BLaER1 treated with 17β-estradiol and CSF1 and Interleukin-3, amounts not matched to agents 10 nM and 100 nM (cell line): ENCODE measurements at regions not wholly inside any gene's neighbourhood (a gene's known extent, or its start where the extent isn't known, plus 50 kb on each side); places are given as distances from the start of the nearest gene placed in this dataset.

ENCODE experiments used
- H3K27ac ChIP-seq, 11 experiments: shearing (Covaris generic); formaldehyde crosslinking; 2 replicates each; pipeline ENCODE4 v1.8.1; 2022
- H3K27me3 ChIP-seq, 11 experiments: shearing (Covaris generic); formaldehyde crosslinking; 2 replicates each; pipeline ENCODE4 v1.8.1; 2022
- H3K36me3 ChIP-seq, 11 experiments: shearing (Covaris generic); formaldehyde crosslinking; 2 replicates each; pipeline ENCODE4 v1.8.1; 2022
- H3K4me1 ChIP-seq, 10 experiments: shearing (Covaris generic); formaldehyde crosslinking; 2 replicates each; pipeline ENCODE4 v1.8.1; 2022
- H3K4me2 ChIP-seq, 11 experiments: shearing (Covaris generic); formaldehyde crosslinking; 2 replicates each; pipeline ENCODE4 v1.8.1; 2022
- H3K4me3 ChIP-seq, 10 experiments: shearing (Covaris generic); formaldehyde crosslinking; 2 replicates each; pipeline ENCODE4 v1.8.1; 2022
- H3K9ac ChIP-seq, 11 experiments: shearing (Covaris generic); formaldehyde crosslinking; 2 replicates each; pipeline ENCODE4 v1.8.1; 2022
- H3K9me3 ChIP-seq, 11 experiments: shearing (Covaris generic); formaldehyde crosslinking; replicated peaks in 1 of 11; 2 replicates each; pipeline ENCODE4 v1.8.1; 2022
- H4K20me1 ChIP-seq, 11 experiments: shearing (Covaris generic); formaldehyde crosslinking; 2 replicates each; pipeline ENCODE4 v1.8.1; 2022
- Cebpa-rat ChIP-seq, 11 experiments: shearing (Covaris generic); IDR thresholded peaks; 2 replicates each; pipeline ENCODE4 v1.8.1; 2022

DNA sequence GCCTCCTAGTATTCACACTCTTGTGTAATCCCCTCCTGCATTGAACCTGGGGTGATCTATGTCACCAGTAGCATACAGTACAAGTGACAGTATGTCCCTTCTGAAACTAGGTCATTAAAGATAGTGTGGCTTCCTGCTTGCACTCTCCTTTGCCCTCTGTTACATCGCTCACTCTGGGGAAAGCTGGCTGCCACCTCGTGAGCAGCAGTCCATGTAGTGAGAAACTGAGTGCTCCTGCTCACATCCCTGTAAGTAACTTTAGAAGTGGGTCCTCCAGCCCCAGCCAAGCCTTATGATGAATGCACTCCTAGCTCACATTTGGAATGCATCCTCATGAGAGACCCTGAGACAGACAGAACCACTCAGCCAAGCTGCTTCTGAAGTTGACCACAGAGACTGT lies 89.8 kb upstream of the TNIP3 start:
- peaks cover 0 to 46% (median 18%) of the 10 kb centered on the region in 10 experiments; a peak in 16 of 20 replicates for H3K4me1 ChIP-seq
- H4K20me1 ChIP-seq = no peaks in the 10 kb centered on the region
- no peak overlapping the region for H3K27ac ChIP-seq
- no peaks in the 10 kb centered on the region for H3K36me3 ChIP-seq
- no peak overlapping the region for H3K4me3 ChIP-seq
- TF ChIP-seq Cebpa-rat (IDR thresholded peaks at IDR 0.05) = no peak
- peaks cover 0 to 11% (median 0%) of the 10 kb centered on the region in 11 experiments; a peak in 3 of 22 replicates for H3K9me3 ChIP-seq
- H3K27me3 ChIP-seq = no peaks in the 10 kb centered on the region
- no peak overlapping the region for H3K9ac ChIP-seq
- no peak overlapping the region for H3K4me2 ChIP-seq

DNA sequence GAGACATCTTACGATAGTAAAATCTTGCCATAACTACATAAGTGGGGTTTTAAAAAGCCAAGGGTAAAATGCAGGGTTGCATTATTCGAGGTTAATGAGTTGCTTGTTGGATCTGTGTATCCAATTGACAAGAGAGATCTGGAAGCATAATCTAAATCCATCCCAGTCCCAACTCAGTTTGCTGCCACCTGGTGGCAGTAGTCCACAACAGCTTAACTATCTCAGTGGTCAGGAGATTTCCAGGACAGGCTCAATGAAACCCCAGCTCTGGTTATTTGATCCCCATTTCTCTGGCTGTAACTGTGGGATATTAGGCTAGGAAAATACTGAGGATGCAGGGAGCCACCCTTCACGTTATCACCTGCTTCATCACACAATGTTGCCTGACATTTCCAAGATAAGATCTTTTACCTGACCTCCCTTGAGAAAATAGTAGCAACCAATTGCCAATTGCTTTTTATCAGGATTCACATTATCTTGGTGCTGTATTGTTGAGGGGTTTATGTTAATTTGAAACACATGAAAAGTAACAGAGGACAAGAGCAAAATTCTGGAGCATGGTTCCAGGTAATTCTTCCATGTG lies 88.2 kb upstream of the TNIP3 start:
- Histone ChIP-seq H4K20me1 (no peaks in the 10 kb centered on the region), H3K4me2 (no peak overlapping the region), H3K4me1 (peaks cover 9 to 37% (median 21%) of the 10 kb centered on the region in 10 experiments; a peak in 18 of 20 replicates), H3K9me3 (peaks cover 0 to 5% (median 0%) of the 10 kb centered on the region in 11 experiments; a peak in 2 of 22 replicates), H3K4me3 (no peak overlapping the region), H3K36me3 (no peaks in the 10 kb centered on the region), H3K27me3 (no peaks in the 10 kb centered on the region), H3K9ac (no peak overlapping the region), H3K27ac (no peak overlapping the region)
- no peak for TF ChIP-seq Cebpa-rat (IDR thresholded peaks at IDR 0.05)

DNA sequence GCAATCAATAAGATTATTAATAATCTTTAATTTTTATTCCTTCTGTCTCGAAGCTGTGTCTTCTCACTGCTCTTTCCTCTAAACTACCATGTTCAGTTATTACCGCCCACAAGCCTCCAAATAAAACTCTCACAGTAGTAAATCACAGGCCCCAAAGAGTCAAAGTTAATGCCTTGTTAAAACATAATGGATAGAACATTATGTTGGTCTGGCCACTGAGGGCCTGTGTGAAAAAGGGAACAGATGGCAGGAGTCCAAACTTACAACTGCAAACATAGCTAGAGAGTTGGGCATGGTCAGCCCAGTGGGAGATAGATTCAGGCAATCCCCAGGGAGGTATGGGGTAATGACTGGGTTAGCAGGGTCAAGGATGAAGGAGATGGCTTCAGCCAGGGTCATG lies 84.6 kb upstream of the TNIP3 start:
- no peak overlapping the region for H3K9ac ChIP-seq
- H3K4me2 ChIP-seq = peak overlapping the region in 5 of 11 experiments; percentile 28 to 45 (median 37); a peak in 8 of 22 replicates
- no peaks in the 10 kb centered on the region for H3K27me3 ChIP-seq
- no peak overlapping the region for H3K27ac ChIP-seq
- peaks cover 0 to 14% (median 6%) of the 10 kb centered on the region in 10 experiments; a peak in 9 of 20 replicates for H3K4me1 ChIP-seq
- H3K9me3 ChIP-seq = no peaks in the 10 kb centered on the region
- H3K4me3 ChIP-seq = no peak overlapping the region
- no peak for TF ChIP-seq Cebpa-rat (IDR thresholded peaks at IDR 0.05)
- no peaks in the 10 kb centered on the region for H4K20me1 ChIP-seq
- H3K36me3 ChIP-seq = no peaks in the 10 kb centered on the region

DNA sequence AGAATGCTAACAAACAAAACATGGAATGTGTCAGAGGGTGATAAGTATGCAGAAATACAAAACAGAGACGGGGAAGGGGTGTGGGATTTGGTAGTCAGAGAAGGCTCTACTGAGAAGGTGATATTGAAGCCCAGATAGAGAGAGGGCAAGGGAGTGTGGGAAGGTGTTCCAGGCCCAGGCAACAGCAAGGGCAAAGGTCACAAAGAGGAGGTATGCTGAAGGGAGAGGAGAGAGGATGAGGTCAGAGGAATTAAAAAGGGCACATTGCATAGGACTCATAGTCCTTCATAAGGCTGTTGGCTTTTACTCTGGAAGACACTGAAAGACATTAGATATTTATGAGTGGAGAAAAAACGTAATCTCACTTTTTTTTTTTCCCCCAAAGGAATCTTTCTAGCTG lies 82.6 kb upstream of the TNIP3 start:
- no peaks in the 10 kb centered on the region for H3K27me3 ChIP-seq
- no peak overlapping the region for H3K27ac ChIP-seq
- no peak overlapping the region for H3K9ac ChIP-seq
- no peak overlapping the region for H3K4me3 ChIP-seq
- H3K4me2 ChIP-seq = no peak overlapping the region
- no peaks in the 10 kb centered on the region for H3K9me3 ChIP-seq
- TF ChIP-seq Cebpa-rat (IDR thresholded peaks at IDR 0.05) = no peak
- H3K4me1 ChIP-seq = peaks cover 0 to 14% (median 6%) of the 10 kb centered on the region in 10 experiments; a peak in 7 of 20 replicates
- no peaks in the 10 kb centered on the region for H4K20me1 ChIP-seq
- H3K36me3 ChIP-seq = no peaks in the 10 kb centered on the region

DNA sequence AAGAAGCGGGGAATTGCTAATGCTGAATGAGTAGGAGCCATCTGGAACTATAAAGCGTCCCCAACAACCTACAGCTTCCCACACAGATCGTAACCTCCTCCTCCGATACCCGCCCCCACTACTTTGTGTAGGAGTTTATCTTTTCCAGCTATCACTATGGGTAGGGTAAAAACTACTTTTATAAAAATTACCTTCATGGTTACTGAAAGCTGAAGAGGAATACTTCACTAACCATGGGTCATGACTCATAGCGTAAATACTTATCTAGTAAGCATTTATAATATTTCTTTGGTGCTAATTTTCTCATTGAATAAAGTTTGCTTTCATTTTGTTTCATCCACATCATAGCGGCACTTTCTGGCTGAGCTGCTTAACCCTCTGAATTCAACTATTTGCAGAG lies 79.4 kb upstream of the TNIP3 start:
- peaks cover 0 to 8% (median 3%) of the 10 kb centered on the region in 10 experiments; a peak in 7 of 20 replicates for H3K4me1 ChIP-seq
- no peak overlapping the region for H3K4me2 ChIP-seq
- no peak overlapping the region for H3K9ac ChIP-seq
- peaks cover 0 to 2% (median under 1%) of the 10 kb centered on the region in 11 experiments; a peak in 6 of 22 replicates for H3K9me3 ChIP-seq
- no peaks in the 10 kb centered on the region for H3K36me3 ChIP-seq
- H3K27me3 ChIP-seq = no peaks in the 10 kb centered on the region
- no peak for TF ChIP-seq Cebpa-rat (IDR thresholded peaks at IDR 0.05)
- no peak overlapping the region for H3K27ac ChIP-seq
- H4K20me1 ChIP-seq = no peaks in the 10 kb centered on the region
- H3K4me3 ChIP-seq = no peak overlapping the region

DNA sequence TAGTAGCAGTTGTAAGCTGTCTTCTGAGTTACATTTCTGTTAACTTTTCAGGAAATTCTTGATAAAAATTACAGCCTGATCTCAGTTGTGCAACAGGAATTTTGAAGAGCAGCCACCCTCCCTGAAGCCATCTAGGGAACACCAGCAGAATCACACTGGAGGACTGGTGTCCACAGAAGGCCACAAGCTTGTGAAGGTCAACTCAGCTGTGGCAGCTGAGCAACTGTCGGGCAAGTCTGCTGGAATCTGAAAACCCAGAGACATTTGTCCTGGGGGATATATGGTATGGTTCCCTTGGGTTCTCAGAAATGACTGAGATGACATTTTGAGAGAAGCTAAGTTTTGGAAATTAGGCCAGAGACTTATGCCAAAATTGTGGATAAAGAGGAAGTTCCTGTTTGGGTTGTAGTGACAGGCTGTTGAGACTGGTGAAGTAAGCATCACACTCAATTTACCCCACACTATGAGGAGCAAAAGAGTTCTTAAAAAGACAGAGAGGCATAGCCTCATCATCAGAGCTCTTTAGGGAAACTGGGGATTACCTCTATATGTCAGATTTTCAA lies 78.1 kb upstream of the TNIP3 start:
- H4K20me1 ChIP-seq = no peaks in the 10 kb centered on the region
- no peaks in the 10 kb centered on the region for H3K27me3 ChIP-seq
- no peaks in the 10 kb centered on the region for H3K36me3 ChIP-seq
- H3K4me3 ChIP-seq = no peak overlapping the region
- TF ChIP-seq Cebpa-rat (IDR thresholded peaks at IDR 0.05) = no peak
- H3K4me1 ChIP-seq = no peaks in the 10 kb centered on the region; a peak in 1 of 20 replicates
- no peak overlapping the region for H3K9ac ChIP-seq
- no peak overlapping the region for H3K4me2 ChIP-seq
- no peak overlapping the region for H3K27ac ChIP-seq
- peaks cover 0 to 10% (median 4%) of the 10 kb centered on the region in 11 experiments; a peak in 6 of 22 replicates for H3K9me3 ChIP-seq

DNA sequence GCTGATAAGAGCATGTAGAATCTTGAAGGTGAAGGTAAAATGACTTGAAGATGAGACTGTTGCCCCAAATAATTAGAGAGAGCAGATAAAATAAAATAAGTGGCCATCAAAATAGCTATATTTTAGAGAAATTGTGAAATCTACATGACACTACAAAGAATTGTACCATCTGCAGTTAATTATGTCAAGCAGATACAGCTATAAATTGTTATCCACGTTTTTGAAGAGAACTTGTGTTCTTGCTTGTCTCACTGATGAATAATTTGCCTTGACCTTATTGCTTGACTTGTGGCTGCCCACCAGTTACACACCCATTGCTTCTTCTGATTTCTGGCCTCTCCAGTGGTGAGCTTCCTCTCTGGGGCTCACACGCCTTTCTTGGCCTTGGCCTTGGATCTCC lies 75.8 kb upstream of the TNIP3 start:
- Histone ChIP-seq H3K9me3 (peaks cover 0 to 10% (median 4%) of the 10 kb centered on the region in 11 experiments; a peak in 6 of 22 replicates), H4K20me1 (no peaks in the 10 kb centered on the region), H3K9ac (no peak overlapping the region), H3K36me3 (no peaks in the 10 kb centered on the region), H3K4me2 (no peak overlapping the region), H3K27me3 (no peaks in the 10 kb centered on the region), H3K4me3 (no peak overlapping the region), H3K4me1 (peaks cover 0 to 15% (median 9%) of the 10 kb centered on the region in 10 experiments; a peak in 10 of 20 replicates), H3K27ac (no peak overlapping the region)
- no peak for TF ChIP-seq Cebpa-rat (IDR thresholded peaks at IDR 0.05)

DNA sequence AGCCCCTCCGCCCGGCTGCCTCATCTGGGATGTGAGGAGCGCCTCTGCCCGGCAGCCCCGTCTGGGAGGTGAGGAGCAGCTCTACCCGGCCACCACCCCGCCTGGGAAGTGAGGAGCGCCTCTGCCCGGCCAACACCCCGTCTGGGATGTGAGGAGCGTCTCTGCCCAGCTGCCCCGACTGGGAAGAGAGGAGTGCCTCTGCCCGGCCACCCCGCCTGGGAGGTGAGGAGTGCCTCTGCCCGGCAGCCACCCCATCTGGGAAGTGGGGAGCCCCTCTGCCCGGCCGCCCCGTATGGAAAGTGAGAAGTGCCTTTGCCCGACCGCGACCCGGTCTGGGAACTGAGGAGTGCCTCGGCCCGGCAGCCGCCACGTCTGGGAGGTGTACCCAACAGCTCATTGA lies 74.3 kb upstream of the TNIP3 start:
- Histone ChIP-seq H3K4me3 (no peak overlapping the region), H4K20me1 (no peaks in the 10 kb centered on the region), H3K27ac (no peak overlapping the region), H3K4me1 (peaks cover 0 to 15% (median 9%) of the 10 kb centered on the region in 10 experiments; a peak in 10 of 20 replicates), H3K27me3 (no peaks in the 10 kb centered on the region), H3K9ac (no peak overlapping the region), H3K9me3 (peaks cover 0 to 10% (median 4%) of the 10 kb centered on the region in 11 experiments; a peak in 6 of 22 replicates), H3K4me2 (no peak overlapping the region), H3K36me3 (no peaks in the 10 kb centered on the region)
- no peak for TF ChIP-seq Cebpa-rat (IDR thresholded peaks at IDR 0.05)

DNA sequence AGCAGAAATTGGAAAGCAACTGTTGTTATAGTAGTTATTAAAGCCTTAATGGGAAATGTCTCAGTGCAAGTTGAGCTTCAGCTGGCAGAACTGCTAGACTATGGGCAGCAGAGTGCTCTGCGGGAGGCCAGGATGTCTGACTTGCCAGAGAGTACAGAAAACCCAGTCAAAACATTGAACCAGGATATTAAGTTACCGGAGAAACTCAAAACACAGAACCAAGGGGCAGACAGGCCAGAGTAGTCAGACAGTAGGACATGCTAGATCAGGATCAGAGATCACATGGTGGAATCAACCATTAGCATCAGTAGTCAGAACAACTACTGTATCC lies 72.9 kb upstream of the TNIP3 start:
- Histone ChIP-seq H3K4me2 (peak overlapping the region in 3 of 11 experiments; percentile 5 to 49 (median 45); a peak in 4 of 22 replicates), H4K20me1 (no peaks in the 10 kb centered on the region), H3K9ac (no peak overlapping the region), H3K4me1 (peaks cover 0 to 17% (median 10%) of the 10 kb centered on the region in 10 experiments; a peak in 10 of 20 replicates), H3K9me3 (peaks cover 0 to 10% (median 4%) of the 10 kb centered on the region in 11 experiments; a peak in 6 of 22 replicates), H3K27ac (no peak overlapping the region), H3K27me3 (no peaks in the 10 kb centered on the region), H3K4me3 (no peak overlapping the region), H3K36me3 (no peaks in the 10 kb centered on the region)
- TF ChIP-seq Cebpa-rat (IDR thresholded peaks at IDR 0.05) = no peak
